ENCODE measurements at regions not wholly inside any gene's neighbourhood (a gene's known extent, or its start where the extent isn't known, plus 50 kb on each side); places are given as distances from the start of the nearest gene placed in this dataset.

- DNase-seq (ENCODE audit: low read depth in 1 of 2, low spot score in 1 of 2): no peak
- H3K27me3 ChIP-seq (ENCODE audit: insufficient read depth, poor library complexity, severe bottlenecking): no peaks in the 10 kb centered on the region
- no peak overlapping the region for H3K4me3 ChIP-seq (replicated peaks; ENCODE audit: insufficient read depth, low read length)
- no peak overlapping the region for H3K27ac ChIP-seq (replicated peaks)
- no peak for TF ChIP-seq SPI1 (IDR thresholded peaks at IDR 0.05; ENCODE audit: borderline replicate concordance, low read depth)
- no peak for TF ChIP-seq CTCF (IDR thresholded peaks at IDR 0.05; ENCODE audit: insufficient read depth, low read length)
- TF ChIP-seq POLR2AphosphoS5 (IDR thresholded peaks at IDR 0.05; ENCODE audit: low read depth): no peak
- TF ChIP-seq, protein P1, sequence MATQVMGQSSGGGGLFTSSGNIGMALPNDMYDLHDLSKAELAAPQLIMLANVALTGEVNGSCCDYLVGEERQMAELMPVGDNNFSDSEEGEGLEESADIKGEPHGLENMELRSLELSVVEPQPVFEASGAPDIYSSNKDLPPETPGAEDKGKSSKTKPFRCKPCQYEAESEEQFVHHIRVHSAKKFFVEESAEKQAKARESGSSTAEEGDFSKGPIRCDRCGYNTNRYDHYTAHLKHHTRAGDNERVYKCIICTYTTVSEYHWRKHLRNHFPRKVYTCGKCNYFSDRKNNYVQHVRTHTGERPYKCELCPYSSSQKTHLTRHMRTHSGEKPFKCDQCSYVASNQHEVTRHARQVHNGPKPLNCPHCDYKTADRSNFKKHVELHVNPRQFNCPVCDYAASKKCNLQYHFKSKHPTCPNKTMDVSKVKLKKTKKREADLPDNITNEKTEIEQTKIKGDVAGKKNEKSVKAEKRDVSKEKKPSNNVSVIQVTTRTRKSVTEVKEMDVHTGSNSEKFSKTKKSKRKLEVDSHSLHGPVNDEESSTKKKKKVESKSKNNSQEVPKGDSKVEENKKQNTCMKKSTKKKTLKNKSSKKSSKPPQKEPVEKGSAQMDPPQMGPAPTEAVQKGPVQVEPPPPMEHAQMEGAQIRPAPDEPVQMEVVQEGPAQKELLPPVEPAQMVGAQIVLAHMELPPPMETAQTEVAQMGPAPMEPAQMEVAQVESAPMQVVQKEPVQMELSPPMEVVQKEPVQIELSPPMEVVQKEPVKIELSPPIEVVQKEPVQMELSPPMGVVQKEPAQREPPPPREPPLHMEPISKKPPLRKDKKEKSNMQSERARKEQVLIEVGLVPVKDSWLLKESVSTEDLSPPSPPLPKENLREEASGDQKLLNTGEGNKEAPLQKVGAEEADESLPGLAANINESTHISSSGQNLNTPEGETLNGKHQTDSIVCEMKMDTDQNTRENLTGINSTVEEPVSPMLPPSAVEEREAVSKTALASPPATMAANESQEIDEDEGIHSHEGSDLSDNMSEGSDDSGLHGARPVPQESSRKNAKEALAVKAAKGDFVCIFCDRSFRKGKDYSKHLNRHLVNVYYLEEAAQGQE (IDR thresholded peaks at IDR 0.05; ENCODE audit: insufficient replicate concordance, low read depth): no peak
- TF ChIP-seq GABPA (IDR thresholded peaks at IDR 0.05; ENCODE audit: low read depth): no peak
These were observed 178.3 kb upstream of the LRATD1 start for GRCh38 chr2:14454202-14454601.

DNA sequence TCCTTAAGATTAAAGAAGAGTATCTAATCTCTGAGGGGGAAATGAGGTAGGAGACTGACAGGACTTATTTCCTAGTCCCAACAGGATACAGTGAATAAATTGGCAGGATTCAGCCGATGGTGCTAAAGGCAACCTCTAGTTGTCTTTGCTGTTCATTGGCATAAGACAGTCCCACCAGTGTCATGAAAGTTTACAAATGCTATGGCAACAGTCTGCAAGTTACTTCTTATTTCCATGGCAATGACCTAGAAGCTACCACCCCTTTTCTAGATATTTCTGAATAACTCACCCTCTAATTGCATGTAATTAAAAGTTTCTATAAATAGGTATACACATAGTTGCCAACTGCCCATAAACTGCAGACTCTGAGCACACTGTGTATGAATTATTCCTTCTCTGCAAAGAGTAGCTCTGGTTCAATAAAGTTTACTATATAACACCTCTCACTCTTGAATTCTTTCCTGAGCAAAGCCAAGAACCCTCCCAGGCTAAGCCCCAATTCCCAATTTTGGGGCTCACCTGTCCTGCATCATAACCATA, 172.7 kb upstream of the LRATD1 start:
- no peak for DNase-seq (ENCODE audit: low read depth in 1 of 2, low spot score in 1 of 2)
- TF ChIP-seq CTCF (IDR thresholded peaks at IDR 0.05; ENCODE audit: insufficient read depth, low read length) (no peak), SPI1 (IDR thresholded peaks at IDR 0.05; ENCODE audit: borderline replicate concordance, low read depth) (no peak), GABPA (IDR thresholded peaks at IDR 0.05; ENCODE audit: low read depth) (no peak), POLR2AphosphoS5 (IDR thresholded peaks at IDR 0.05; ENCODE audit: low read depth) (no peak)
- TF ChIP-seq, protein P1 (IDR thresholded peaks at IDR 0.05; ENCODE audit: insufficient replicate concordance, low read depth): no peak
- no peaks in the 10 kb centered on the region for H3K27me3 ChIP-seq (ENCODE audit: insufficient read depth, poor library complexity, severe bottlenecking)
- H3K4me3 ChIP-seq (replicated peaks; ENCODE audit: insufficient read depth, low read length): no peak overlapping the region
- no peak overlapping the region for H3K27ac ChIP-seq (replicated peaks)

DNA sequence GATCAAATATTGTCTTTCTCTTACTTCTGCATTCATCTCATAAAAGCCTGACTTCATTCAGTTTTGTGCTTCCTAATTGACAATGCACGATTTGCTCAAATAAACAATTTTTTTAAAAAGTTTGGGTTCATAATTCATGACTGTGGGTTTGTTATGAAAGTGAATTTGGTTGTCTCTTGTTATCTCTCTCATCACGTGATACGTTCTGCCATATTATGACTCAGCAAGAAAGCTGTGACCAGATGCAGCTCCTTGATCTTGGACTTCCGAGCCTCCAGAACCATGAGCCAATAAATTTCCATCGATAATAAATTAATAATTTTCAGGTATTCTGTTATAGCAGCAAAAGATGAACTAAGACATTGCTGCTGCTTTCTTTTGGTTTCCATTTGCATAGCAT, 156.5 kb upstream of the LRATD1 start:
- Histone ChIP-seq H3K27me3 (ENCODE audit: insufficient read depth, poor library complexity, severe bottlenecking) (no peaks in the 10 kb centered on the region), H3K27ac (replicated peaks) (no peak overlapping the region), H3K4me3 (replicated peaks; ENCODE audit: insufficient read depth, low read length) (no peak overlapping the region)
- no peak for DNase-seq (ENCODE audit: low read depth in 1 of 2, low spot score in 1 of 2)
- no peak for TF ChIP-seq CTCF (IDR thresholded peaks at IDR 0.05; ENCODE audit: insufficient read depth, low read length)
- TF ChIP-seq POLR2AphosphoS5 (IDR thresholded peaks at IDR 0.05; ENCODE audit: low read depth): no peak
- TF ChIP-seq, protein P1 (IDR thresholded peaks at IDR 0.05; ENCODE audit: insufficient replicate concordance, low read depth): no peak
- TF ChIP-seq GABPA (IDR thresholded peaks at IDR 0.05; ENCODE audit: low read depth): no peak
- TF ChIP-seq SPI1 (IDR thresholded peaks at IDR 0.05; ENCODE audit: borderline replicate concordance, low read depth): no peak
